GM23248 (cell line): ENCODE measurements at regions not wholly inside any gene's neighbourhood (a gene's known extent, or its start where the extent isn't known, plus 50 kb on each side); places are given as distances from the start of the nearest gene placed in this dataset.
"Not testable (repeated sequence)": the region's sequence is repeated elsewhere in the genome, so short reads cannot be mapped to it uniquely, and the experiment has no call there.

Experiments used
- DNase-seq: peaks from one replicate; pipeline ENCODE4 v3.0.0-alpha.2; 2015
- H2AFZ ChIP-seq: fragments of 200-600 bp; sonication (generic); 2 replicates; pipeline ENCODE4 v1.6.1; 2016; ENCODE audit warnings: antibody characterized with exemption
- H3F3A ChIP-seq: fragments of 200-600 bp; sonication (generic); 2 replicates; pipeline ENCODE4 v1.6.1; 2016; ENCODE audit warnings: mild to moderate bottlenecking, antibody characterized with exemption, mixed run types; ENCODE audit not compliant: insufficient read depth
- H3K27ac ChIP-seq: fragments of 200-600 bp; sonication (generic); 2 replicates; pipeline ENCODE4 v1.5.1; 2016; ENCODE audit warnings: mild to moderate bottlenecking
- H3K27me3 ChIP-seq: fragments of 200-600 bp; sonication (generic); replicated peaks from 2 replicates; pipeline ENCODE4 v1.6.1; 2016; ENCODE audit warnings: mild to moderate bottlenecking; ENCODE audit not compliant: insufficient read depth
- H3K36me3 ChIP-seq: fragments of 200-600 bp; sonication (generic); 2 replicates; pipeline ENCODE4 v1.6.1; 2016; ENCODE audit warnings: low read depth, mild to moderate bottlenecking
- H3K4me1 ChIP-seq: fragments of 200-600 bp; sonication (generic); 2 replicates; pipeline ENCODE4 v1.6.1; 2016; ENCODE audit warnings: mild to moderate bottlenecking; ENCODE audit not compliant: insufficient read depth
- H3K4me2 ChIP-seq: fragments of 200-600 bp; sonication (generic); one replicate; pipeline ENCODE4 v1.6.1; 2016; ENCODE audit warnings: mild to moderate bottlenecking; ENCODE audit not compliant: unreplicated experiment
- H3K4me3 ChIP-seq: fragments of 200-600 bp; sonication (generic); 2 replicates; pipeline ENCODE4 v1.5.1; 2016; ENCODE audit warnings: mild to moderate bottlenecking
- H3K79me2 ChIP-seq: fragments of 200-600 bp; sonication (generic); 2 replicates; pipeline ENCODE4 v1.6.1; 2016; ENCODE audit warnings: mild to moderate bottlenecking; ENCODE audit not compliant: insufficient read depth
- H3K9ac ChIP-seq: fragments of 200-600 bp; sonication (generic); 2 replicates; pipeline ENCODE4 v1.6.1; 2016; ENCODE audit warnings: mild to moderate bottlenecking
- H3K9me2 ChIP-seq: fragments of 200-600 bp; sonication (generic); 2 replicates; pipeline ENCODE4 v1.6.1; 2016; ENCODE audit warnings: mixed run types, mild to moderate bottlenecking, moderate library complexity; ENCODE audit not compliant: insufficient read depth
- H3K9me3 ChIP-seq: fragments of 200-600 bp; sonication (generic); one replicate; pipeline ENCODE4 v1.6.1; 2017; ENCODE audit warnings: low read depth
- H4K20me1 ChIP-seq: fragments of 200-600 bp; sonication (generic); 2 replicates; pipeline ENCODE4 v1.6.0; 2016; ENCODE audit not compliant: insufficient read depth
- EZH2 ChIP-seq: fragments of 200-600 bp; sonication (generic); IDR thresholded peaks from 2 replicates; pipeline ENCODE4 v1.6.1; 2018; ENCODE audit warnings: antibody characterized with exemption, mild to moderate bottlenecking; ENCODE audit not compliant: insufficient read depth, poor library complexity, severe bottlenecking
- EZH2phosphoT487 ChIP-seq: fragments of 200-600 bp; sonication (generic); IDR thresholded peaks from 2 replicates; pipeline ENCODE4 v1.6.1; 2018; ENCODE audit warnings: antibody characterized with exemption, moderate library complexity, mild to moderate bottlenecking, low read depth; ENCODE audit not compliant: insufficient read depth
- WGBS, 2 experiments: methylation state at CpG; one replicate each; pipeline ENCODE4 v1.1.6; 2015 to 2017; ENCODE audit warnings: low lambda C conversion rate in 2 of 2, low coverage in 1 of 2; ENCODE audit errors: missing lambda C conversion rate in 2 of 2; 5-methylcytosine and 5-hydroxymethylcytosine counted together
- in situ Hi-C: fragments of 300-500 bp; cut with MboI; formaldehyde crosslinking; loops from 2 replicates; pipeline ENCODE4 v1.15.0; 2020

DNA sequence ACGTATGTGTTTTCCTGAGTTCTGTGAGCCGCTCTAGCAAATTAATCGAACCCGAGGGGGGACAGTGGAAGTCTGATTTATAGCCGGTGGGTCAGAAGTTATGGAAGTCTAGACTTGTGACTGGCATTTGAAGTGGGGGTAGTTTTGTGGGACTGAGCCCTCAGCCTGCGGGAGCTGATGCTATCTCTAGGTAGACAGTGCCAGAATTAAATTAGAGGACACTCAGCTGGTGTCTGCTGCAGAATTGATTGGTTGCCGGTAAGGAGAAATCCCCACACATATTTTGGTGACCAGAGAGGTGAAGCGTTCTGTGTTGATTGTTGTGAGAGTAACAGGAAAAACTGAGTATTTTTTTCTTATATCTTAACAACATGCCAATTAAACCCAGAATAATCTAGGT lies 143.8 kb upstream of the ADCY1 start:
- no peaks in the 10 kb centered on the region for H3K36me3 ChIP-seq
- in situ Hi-C loops = no loop called here
- no peaks in the 10 kb centered on the region for H3K9me2 ChIP-seq
- H3K4me2 ChIP-seq = no peak overlapping the region
- H3K9me3 ChIP-seq = no peaks in the 10 kb centered on the region
- peaks cover 4% of the 10 kb centered on the region; the same call in 1 of the 2 replicates for H3K4me1 ChIP-seq
- DNase-seq = no peak
- H3F3A ChIP-seq = no peaks in the 10 kb centered on the region
- no peak overlapping the region for H2AFZ ChIP-seq
- no peak overlapping the region for H3K9ac ChIP-seq
- H3K4me3 ChIP-seq = no peak overlapping the region
- TF ChIP-seq EZH2 = no peak
- no peak for TF ChIP-seq EZH2phosphoT487
- WGBS, 2 experiments = 71 to 75% methylated on average over 8 of the region's 8 CpGs
- no peaks in the 10 kb centered on the region for H3K79me2 ChIP-seq
- H4K20me1 ChIP-seq = no peaks in the 10 kb centered on the region
- H3K27ac ChIP-seq = no peak overlapping the region
- H3K27me3 ChIP-seq = peaks cover 19% of the 10 kb centered on the region

- DNase-seq = no peak
- Histone ChIP-seq H3K9me3 (no peaks in the 10 kb centered on the region), H3K27me3 (peaks cover 21% of the 10 kb centered on the region; the same call in 1 of the 2 replicates), H3F3A (peaks cover 8% of the 10 kb centered on the region), H2AFZ (no peak overlapping the region), H3K4me3 (no peak overlapping the region), H3K27ac (no peak overlapping the region), H3K36me3 (no peaks in the 10 kb centered on the region), H3K9me2 (no peaks in the 10 kb centered on the region), H4K20me1 (no peaks in the 10 kb centered on the region), H3K4me1 (peaks cover 12% of the 10 kb centered on the region; the same call in 1 of the 2 replicates), H3K9ac (no peak overlapping the region), H3K79me2 (no peaks in the 10 kb centered on the region), H3K4me2 (no peak overlapping the region)
- in situ Hi-C loops = no loop called here
- 50% methylated on average over 6 of the region's 6 CpGs for WGBS, 2 experiments
- TF ChIP-seq EZH2phosphoT487 (no peak), EZH2 (no peak)
These were observed 139.9 kb upstream of the ADCY1 start for GRCh38 chr7:45434167-45434784.

DNA sequence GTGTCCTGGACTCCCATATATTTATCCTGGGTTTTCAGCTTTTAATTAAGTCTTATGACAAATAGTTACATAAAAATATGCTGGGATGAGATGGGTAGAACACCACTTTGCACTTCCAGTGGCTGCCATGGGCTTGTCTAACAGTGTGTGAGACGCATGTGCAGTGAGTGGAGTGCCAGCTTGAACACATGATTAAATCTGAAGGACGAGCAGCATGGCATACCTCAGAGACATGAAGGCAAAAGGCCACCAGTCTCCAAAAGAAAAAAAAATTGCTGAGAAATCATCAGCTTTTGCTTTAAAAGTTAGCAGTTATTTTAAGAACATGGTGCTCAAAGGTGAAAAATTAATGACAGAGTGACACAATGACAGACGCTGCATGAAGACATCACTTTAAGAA lies 139.0 kb upstream of the ADCY1 start:
- Histone ChIP-seq H3K9me2 (no peaks in the 10 kb centered on the region), H3K79me2 (no peaks in the 10 kb centered on the region), H3K36me3 (no peaks in the 10 kb centered on the region), H3K4me2 (peak overlapping the region; percentile 3), H3K9me3 (no peaks in the 10 kb centered on the region), H3K27ac (no peak overlapping the region), H3K4me1 (peaks cover 12% of the 10 kb centered on the region; the same call in 1 of the 2 replicates), H3F3A (peaks cover 8% of the 10 kb centered on the region), H3K9ac (no peak overlapping the region), H3K27me3 (peaks cover 17% of the 10 kb centered on the region; the same call in 1 of the 2 replicates), H4K20me1 (no peaks in the 10 kb centered on the region), H3K4me3 (no peak overlapping the region), H2AFZ (no peak overlapping the region)
- 17 to 26% methylated on average over 3 of the region's 3 CpGs for WGBS, 2 experiments
- TF ChIP-seq EZH2phosphoT487 (no peak), EZH2 (no peak)
- no peak for DNase-seq
- in situ Hi-C loops = no loop called here

GRCh38 chr7:45435846-45436245 lies 138.3 kb upstream of the ADCY1 start:
- H3F3A ChIP-seq = peaks cover 8% of the 10 kb centered on the region
- H3K9me2 ChIP-seq = no peaks in the 10 kb centered on the region
- H3K4me1 ChIP-seq = peaks cover 12% of the 10 kb centered on the region; the same call in 1 of the 2 replicates
- peak overlapping the region; percentile 41 for H3K4me2 ChIP-seq
- H3K9me3 ChIP-seq = no peaks in the 10 kb centered on the region
- no peak overlapping the region for H3K27ac ChIP-seq
- no peak overlapping the region for H3K9ac ChIP-seq
- no peaks in the 10 kb centered on the region for H4K20me1 ChIP-seq
- TF ChIP-seq EZH2 = no peak
- peak; percentile 59; the same call in 1 of the 2 replicates for TF ChIP-seq EZH2phosphoT487
- 0% methylated on average over 1 of the region's 1 CpG for WGBS, 2 experiments
- H3K79me2 ChIP-seq = no peaks in the 10 kb centered on the region
- no peak overlapping the region for H2AFZ ChIP-seq
- in situ Hi-C loops = no loop called here
- peaks cover 21% of the 10 kb centered on the region; the same call in 1 of the 2 replicates for H3K27me3 ChIP-seq
- DNase-seq = peak; percentile 88
- H3K36me3 ChIP-seq = no peaks in the 10 kb centered on the region
- H3K4me3 ChIP-seq = no peak overlapping the region

DNA sequence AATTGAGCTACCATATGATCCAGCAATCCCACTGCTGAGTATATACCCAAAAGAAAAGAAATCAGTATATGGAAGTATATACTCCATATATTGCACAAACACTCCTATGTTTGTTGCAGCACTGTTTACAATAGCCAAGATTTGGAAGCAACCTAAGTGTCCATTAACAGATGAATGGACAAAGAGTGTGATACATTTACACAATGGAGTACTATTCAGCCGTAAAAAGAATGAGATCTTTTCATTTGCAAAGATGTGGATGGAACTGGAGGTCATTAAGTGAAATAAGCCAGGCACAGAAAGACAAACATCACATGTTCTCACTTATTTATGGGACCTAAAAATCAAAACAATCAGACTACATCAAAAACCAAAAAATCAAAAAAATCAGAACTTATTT lies 133.4 kb upstream of the ADCY1 start:
- H3K4me3 ChIP-seq, H3K36me3 ChIP-seq, DNase-seq, H3K9me2 ChIP-seq, H3K4me2 ChIP-seq, H2AFZ ChIP-seq, H4K20me1 ChIP-seq, H3K9ac ChIP-seq, H3F3A ChIP-seq, H3K9me3 ChIP-seq, H3K79me2 ChIP-seq, in situ Hi-C loops, H3K27ac ChIP-seq, H3K4me1 ChIP-seq: not testable (repeated sequence)
- H3K27me3 ChIP-seq = peaks cover 16% of the 10 kb centered on the region; the same call in 1 of the 2 replicates
- WGBS, 2 experiments = 74 to 83% methylated on average over 1 of the region's 1 CpG
